ENCODE measurements at regions not wholly inside any gene's neighbourhood (a gene's known extent, or its start where the extent isn't known, plus 50 kb on each side); places are given as distances from the start of the nearest gene placed in this dataset.

DNA sequence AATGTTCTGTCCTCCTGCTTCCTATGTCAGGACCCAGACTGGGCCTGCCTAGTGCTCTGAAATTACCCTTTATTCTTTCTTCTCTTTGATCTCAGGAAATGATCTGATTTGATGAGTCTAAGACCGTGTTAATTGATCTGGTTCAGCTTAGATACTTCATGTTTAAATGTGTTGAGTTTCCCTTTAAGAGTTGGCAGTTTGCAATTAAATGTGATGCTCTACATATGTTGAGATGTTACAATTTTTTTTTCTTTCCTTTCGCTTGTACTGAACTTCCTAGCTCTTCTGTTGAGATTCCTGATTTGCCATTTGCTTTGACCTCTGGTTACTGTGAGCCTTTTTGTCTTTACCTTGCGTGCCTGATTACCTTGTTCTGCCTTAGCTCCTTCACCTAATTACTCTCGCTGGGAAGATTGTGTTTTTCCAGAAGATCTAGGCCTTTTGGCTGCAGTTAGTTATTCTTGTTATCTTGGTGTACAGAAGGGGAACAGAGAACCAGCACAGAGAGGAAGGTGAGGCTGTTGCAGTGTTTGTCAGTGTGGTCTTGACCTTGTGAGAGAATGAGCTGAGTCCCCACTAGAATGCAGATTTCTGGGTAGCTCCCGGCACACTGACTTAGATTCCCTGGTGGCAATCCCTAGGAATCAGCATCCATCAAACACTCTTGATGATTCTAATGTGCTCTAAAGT is 203.6 kb downstream of the EDEM1 start:
- TF ChIP-seq, protein P1, sequence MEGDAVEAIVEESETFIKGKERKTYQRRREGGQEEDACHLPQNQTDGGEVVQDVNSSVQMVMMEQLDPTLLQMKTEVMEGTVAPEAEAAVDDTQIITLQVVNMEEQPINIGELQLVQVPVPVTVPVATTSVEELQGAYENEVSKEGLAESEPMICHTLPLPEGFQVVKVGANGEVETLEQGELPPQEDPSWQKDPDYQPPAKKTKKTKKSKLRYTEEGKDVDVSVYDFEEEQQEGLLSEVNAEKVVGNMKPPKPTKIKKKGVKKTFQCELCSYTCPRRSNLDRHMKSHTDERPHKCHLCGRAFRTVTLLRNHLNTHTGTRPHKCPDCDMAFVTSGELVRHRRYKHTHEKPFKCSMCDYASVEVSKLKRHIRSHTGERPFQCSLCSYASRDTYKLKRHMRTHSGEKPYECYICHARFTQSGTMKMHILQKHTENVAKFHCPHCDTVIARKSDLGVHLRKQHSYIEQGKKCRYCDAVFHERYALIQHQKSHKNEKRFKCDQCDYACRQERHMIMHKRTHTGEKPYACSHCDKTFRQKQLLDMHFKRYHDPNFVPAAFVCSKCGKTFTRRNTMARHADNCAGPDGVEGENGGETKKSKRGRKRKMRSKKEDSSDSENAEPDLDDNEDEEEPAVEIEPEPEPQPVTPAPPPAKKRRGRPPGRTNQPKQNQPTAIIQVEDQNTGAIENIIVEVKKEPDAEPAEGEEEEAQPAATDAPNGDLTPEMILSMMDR (IDR thresholded peaks at IDR 0.05): no peak
- TF ChIP-seq POLR2A (IDR thresholded peaks at IDR 0.05) (no peak), EP300 (IDR thresholded peaks at IDR 0.05) (no peak), POLR2AphosphoS5 (IDR thresholded peaks at IDR 0.05) (no peak)

All from stomach (tissue), 4 donors.